C4-2B (cell line): ENCODE measurements at regions not wholly inside any gene's neighbourhood (a gene's known extent, or its start where the extent isn't known, plus 50 kb on each side); places are given as distances from the start of the nearest gene placed in this dataset.

Experiments used
- H3K27ac ChIP-seq: fragments of 450-650 bp; 2 replicates; pipeline ENCODE4 v1.5.1; 2017
- ZFX ChIP-seq: fragments of 450-650 bp; IDR thresholded peaks from 2 replicates; pipeline ENCODE4 v1.6.1; 2017
- TF ChIP-seq, protein P1 (sequence below): fragments of 450-650 bp; conservative IDR thresholded peaks from 2 replicates; pipeline ENCODE4 v1.5.1; 2017; ENCODE audit warnings: mild to moderate bottlenecking

DNA sequence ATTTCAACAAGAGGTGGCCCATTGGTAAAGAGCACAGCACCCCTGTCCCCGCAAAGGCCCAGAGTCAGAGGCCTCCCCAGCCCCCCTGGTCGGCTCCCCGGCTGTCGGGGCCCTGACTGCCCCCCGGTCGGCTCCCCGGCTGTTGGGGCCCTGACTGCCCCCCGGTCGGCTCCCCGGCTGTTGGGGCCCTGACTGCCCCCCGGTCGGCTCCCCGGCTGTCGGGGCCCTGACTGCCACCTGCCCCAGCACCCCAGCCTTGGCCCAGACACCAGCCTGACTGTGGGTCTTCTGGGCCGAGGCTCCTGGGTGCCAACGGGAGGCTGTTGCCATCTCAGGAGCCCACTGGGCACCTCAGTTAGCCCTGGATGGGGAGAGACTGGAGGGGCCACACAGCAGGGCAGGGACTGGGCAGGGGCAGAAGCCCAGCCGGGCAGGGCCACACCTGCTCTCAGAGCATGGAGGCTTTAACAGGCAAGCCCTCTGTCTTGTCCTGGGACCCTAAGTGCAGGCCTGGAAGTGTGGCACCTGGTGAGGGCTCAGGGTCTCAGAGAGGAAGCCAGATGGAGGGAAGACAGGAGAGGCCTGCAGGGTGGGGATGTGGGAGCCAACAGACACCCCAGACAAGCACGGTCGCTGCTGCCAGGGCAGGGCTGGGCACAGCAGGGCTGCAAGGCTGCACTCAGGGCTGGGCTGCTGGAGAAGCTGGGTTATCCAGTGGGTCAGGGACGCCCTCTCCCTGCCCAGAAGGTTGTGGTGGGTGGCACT, 56.5 kb downstream of the JAKMIP3 start:
- H3K27ac ChIP-seq: no peak overlapping the region
- TF ChIP-seq, protein P1, sequence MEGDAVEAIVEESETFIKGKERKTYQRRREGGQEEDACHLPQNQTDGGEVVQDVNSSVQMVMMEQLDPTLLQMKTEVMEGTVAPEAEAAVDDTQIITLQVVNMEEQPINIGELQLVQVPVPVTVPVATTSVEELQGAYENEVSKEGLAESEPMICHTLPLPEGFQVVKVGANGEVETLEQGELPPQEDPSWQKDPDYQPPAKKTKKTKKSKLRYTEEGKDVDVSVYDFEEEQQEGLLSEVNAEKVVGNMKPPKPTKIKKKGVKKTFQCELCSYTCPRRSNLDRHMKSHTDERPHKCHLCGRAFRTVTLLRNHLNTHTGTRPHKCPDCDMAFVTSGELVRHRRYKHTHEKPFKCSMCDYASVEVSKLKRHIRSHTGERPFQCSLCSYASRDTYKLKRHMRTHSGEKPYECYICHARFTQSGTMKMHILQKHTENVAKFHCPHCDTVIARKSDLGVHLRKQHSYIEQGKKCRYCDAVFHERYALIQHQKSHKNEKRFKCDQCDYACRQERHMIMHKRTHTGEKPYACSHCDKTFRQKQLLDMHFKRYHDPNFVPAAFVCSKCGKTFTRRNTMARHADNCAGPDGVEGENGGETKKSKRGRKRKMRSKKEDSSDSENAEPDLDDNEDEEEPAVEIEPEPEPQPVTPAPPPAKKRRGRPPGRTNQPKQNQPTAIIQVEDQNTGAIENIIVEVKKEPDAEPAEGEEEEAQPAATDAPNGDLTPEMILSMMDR: no peak
- no peak for TF ChIP-seq ZFX

DNA sequence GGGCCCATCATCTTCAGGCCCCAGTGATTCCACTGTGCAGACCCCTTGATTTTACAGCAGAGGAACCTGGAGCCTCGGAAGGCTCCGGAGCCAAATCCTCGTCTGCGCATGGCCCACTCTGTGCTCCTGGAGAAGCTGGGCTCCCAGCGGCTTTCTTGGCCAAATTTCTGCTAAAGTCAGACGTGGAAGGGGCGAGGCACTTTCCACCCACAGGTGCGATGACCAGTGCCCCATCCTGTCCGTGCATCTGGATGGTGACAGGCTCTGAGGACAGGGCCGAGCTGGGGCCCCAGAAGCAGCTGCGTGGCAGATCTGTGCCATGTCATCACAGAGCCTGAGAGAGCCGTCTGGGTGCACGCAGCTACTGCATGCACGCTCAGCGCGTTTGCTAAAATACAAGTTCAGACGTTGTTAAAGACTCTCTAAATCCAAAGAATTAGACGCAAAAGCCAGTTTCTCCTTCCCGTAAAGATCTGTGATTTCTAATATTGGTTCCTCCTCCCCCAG, 57.2 kb downstream of the JAKMIP3 start:
- no peak overlapping the region for H3K27ac ChIP-seq
- TF ChIP-seq, protein P1: no peak
- TF ChIP-seq ZFX: no peak

DNA sequence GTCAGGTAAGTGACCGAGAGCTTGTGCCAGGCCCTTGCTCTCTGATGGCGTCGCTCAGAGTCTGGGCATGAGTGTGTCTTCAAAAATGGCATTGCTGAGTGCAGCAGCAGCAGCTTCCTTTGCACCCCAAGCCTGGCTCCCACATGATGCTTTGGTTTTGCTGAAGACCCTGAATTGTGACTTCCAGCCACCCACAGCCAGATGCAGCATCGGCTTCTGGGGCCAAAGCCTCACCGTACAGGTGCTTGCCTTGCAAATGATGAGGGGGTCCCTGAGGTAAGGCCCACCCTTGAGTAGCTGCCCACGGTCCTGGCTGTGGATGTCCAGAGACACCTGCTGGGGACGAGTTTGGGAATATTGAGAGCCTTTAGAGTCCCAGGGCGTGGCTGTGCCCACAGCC, 57.9 kb downstream of the JAKMIP3 start:
- no peak overlapping the region for H3K27ac ChIP-seq

DNA sequence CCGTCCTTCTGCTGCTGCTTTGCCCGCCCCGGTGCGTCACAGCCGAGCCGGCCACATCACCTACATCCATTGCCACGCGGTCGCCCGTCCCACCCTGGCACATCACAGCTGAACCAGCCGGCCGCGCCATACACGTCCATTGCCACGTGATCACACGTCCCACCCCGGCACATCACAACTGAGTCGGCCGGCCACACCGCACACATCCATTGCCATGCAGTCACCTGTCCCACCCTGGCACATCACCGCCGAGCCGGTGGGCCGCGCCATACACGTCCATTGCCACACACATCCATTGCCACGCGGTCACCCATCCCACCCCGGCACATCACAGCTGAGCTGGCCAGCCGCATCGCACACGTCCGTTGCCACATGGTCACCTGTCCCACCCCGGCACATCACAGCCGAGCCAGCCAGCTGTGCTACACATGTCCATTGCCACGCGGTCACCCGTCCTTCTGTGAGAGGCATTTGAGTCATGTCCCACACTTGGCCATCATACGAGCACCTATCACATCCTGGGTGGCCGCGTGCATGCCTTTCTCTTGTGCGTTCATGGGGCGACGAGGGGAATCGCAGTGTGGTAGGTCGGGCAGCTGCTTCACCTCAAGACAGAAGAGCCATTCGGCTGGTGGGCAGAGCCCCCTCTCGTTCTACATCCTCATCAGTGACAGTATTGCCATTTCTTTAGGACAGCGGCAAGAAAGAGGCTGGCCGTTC, 58.6 kb downstream of the JAKMIP3 start:
- no peak overlapping the region for H3K27ac ChIP-seq
- TF ChIP-seq, protein P1: no peak
- no peak for TF ChIP-seq ZFX

More for the DNA sequence above, 57.9 kb downstream of the JAKMIP3 start:
- TF ChIP-seq, protein P1: no peak
- TF ChIP-seq ZFX: no peak

DNA sequence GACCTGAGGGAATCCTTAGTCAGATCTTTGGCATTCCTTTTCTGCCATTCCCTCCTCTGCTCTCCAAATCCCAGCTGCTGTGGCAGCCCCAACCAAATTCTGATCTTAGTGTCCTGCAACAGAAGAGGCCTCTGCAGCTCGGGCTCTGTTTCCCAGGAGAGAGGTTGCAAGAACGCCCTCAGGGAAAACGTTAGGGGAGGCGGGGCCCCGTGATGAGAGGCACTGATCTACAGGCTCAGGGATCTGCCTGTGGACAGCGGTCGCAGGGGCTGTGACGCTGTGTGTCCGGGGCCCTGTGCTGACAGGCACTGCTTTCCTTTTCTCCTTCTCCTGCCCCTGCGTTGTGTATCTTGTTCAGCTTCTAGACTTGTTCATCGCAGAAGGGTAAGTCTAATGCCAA, 57.3 kb upstream of the DPYSL4 start:
- H3K27ac ChIP-seq: no peak overlapping the region
- no peak for TF ChIP-seq ZFX
- TF ChIP-seq, protein P1: no peak

DNA sequence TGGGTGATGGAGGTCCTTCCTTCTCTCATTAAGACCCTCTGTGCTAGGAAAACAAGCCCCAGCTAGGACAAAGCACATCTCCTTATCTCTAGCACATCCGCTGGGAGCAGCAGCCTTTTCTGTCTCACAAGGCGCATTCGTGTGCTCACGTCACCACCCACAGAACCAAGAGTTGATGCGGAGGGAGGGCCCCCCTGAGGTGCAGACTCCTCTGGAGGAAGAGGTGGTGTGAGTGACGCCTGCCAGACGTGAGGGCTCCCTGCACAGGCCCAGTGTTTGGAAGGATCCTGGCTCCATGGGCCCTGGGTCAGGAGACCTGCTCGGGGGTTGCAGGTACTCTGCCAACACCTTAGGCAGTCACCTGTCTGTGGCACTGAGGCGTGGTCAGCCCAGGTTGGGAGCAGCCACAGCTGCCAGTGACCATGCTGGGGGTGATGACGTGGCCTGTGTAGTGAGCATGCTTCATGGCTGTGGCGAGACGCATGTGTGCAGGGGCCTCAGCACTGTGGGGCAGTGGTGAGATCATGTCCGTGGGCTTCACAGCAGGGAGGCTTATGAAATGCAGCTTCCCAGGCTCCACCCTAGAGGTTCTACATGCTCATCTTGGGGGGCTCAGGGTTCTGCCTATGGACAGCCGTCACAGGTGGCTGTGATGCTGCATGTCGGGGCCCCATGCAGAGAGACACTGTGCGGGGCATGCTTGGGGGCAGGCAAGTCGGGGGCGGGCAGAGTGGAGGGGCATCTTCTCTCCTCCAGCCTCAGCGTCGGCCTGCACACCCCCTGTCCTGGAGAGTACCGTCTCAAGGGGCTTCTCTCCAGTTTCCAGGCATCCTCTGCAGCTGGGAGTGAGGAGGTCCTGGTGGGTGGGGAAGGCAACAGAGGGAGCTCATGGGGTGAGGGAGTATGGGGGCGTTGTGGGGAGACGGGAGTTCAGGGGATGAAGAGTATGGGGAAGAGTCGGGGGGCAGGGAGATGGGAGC, 56.2 kb upstream of the DPYSL4 start:
- H3K27ac ChIP-seq: no peak overlapping the region
- TF ChIP-seq, protein P1: no peak
- TF ChIP-seq ZFX: no peak
